HEK293 (cell line): ENCODE measurements at regions not wholly inside any gene's neighbourhood (a gene's known extent, or its start where the extent isn't known, plus 50 kb on each side); places are given as distances from the start of the nearest gene placed in this dataset.

Experiments
- CTCF ChIA-PET: fragments of 350-600 bp; formaldehyde crosslinking; extraction: SDS; loops from one replicate; lab custom pipeline; 2021; ENCODE audit warnings: antibody characterized with exemption; lab: Yijun Ruan, JAX
- POLR2A ChIA-PET: fragments of 300-600 bp; formaldehyde crosslinking; extraction: SDS; loops from one replicate; lab custom pipeline; 2020; ENCODE audit warnings: antibody characterized with exemption, inconsistent platforms; lab: Yijun Ruan, JAX
- H3K27ac ChIP-seq: fragments of 200-500 bp; sonication (Bioruptor generic); 2 replicates; pipeline ENCODE4 v1.5.1; 2014; ENCODE audit warnings: low read depth, low read length, control low read depth, inconsistent platforms; ENCODE audit errors: extremely low read depth
- H3K36me3 ChIP-seq, 2 experiments: fragments of 200-500 bp in 1 of 2; sonication (Bioruptor generic) in 1 of 2; 1 replicate in 1 of 2; 2 replicates in 1 of 2; pipeline ENCODE4 v1.5.1; 2014 to 2017; ENCODE audit warnings: inconsistent platforms in 2 of 2, low read length in 2 of 2; ENCODE audit not compliant: control insufficient read depth in 2 of 2, insufficient read depth in 1 of 2
- H3K4me1 ChIP-seq: fragments of 200-500 bp; sonication (Bioruptor generic); 2 replicates; pipeline ENCODE4 v1.5.1; 2014; ENCODE audit warnings: mild to moderate bottlenecking, low read length, inconsistent platforms; ENCODE audit not compliant: control insufficient read depth, insufficient read depth
- H3K4me3 ChIP-seq: 2 replicates; pipeline ENCODE4 v1.5.1; 2011; ENCODE audit warnings: low read depth, mild to moderate bottlenecking, control low read depth, low read length, moderate library complexity
- H3K9me3 ChIP-seq: fragments of 200-500 bp; sonication (Bioruptor generic); 2 replicates; pipeline ENCODE4 v1.5.1; 2014; ENCODE audit warnings: low read depth, low read length, inconsistent platforms; ENCODE audit not compliant: control insufficient read depth, insufficient read depth
- KLF10 ChIP-seq: fragments of 450-650 bp; IDR thresholded peaks from 2 replicates; pipeline ENCODE4 v1.5.1; 2018; ENCODE audit warnings: missing biosample characterization, mild to moderate bottlenecking, missing genetic modification characterization
- MZF1 ChIP-seq: fragments of 450-650 bp; formaldehyde crosslinking; IDR thresholded peaks from 2 replicates; pipeline ENCODE4 v1.5.1; 2017; ENCODE audit warnings: missing biosample characterization, missing genetic modification characterization, borderline replicate concordance
- SALL2 ChIP-seq: fragments of 450-650 bp; formaldehyde crosslinking; IDR thresholded peaks from 2 replicates; pipeline ENCODE4 v1.5.0; 2017; ENCODE audit warnings: missing biosample characterization, mild to moderate bottlenecking, missing genetic modification characterization, borderline replicate concordance
- ZBTB8A ChIP-seq: fragments of 450-650 bp; formaldehyde crosslinking; IDR thresholded peaks from 2 replicates; pipeline ENCODE4 v1.5.1; 2016; ENCODE audit warnings: missing biosample characterization, missing genetic modification characterization
- ZNF114 ChIP-seq: fragments of 450-650 bp; formaldehyde crosslinking; IDR thresholded peaks from 2 replicates; pipeline ENCODE4 v1.5.0; 2017; ENCODE audit warnings: missing biosample characterization, missing genetic modification characterization
- ZNF121 ChIP-seq: fragments of 450-650 bp; formaldehyde crosslinking; IDR thresholded peaks from 2 replicates; pipeline ENCODE4 v1.5.1; 2016; ENCODE audit warnings: missing biosample characterization, missing genetic modification characterization
- ZNF132 ChIP-seq: fragments of 450-650 bp; formaldehyde crosslinking; IDR thresholded peaks from 2 replicates; pipeline ENCODE4 v1.5.1; 2017; ENCODE audit warnings: missing biosample characterization, missing genetic modification characterization, borderline replicate concordance
- ZNF174 ChIP-seq: fragments of 450-650 bp; formaldehyde crosslinking; IDR thresholded peaks from 2 replicates; pipeline ENCODE4 v1.5.0; 2017; ENCODE audit warnings: missing biosample characterization, mild to moderate bottlenecking, missing genetic modification characterization
- ZNF362 ChIP-seq: fragments of 450-650 bp; formaldehyde crosslinking; IDR thresholded peaks from 2 replicates; pipeline ENCODE4 v1.5.1; 2016; ENCODE audit warnings: missing biosample characterization, missing genetic modification characterization
- ZNF366 ChIP-seq: fragments of 450-650 bp; formaldehyde crosslinking; conservative IDR thresholded peaks from 2 replicates; pipeline ENCODE4 v1.5.1; 2016; ENCODE audit warnings: missing biosample characterization, missing genetic modification characterization
- ZNF394 ChIP-seq: fragments of 450-650 bp; formaldehyde crosslinking; IDR thresholded peaks from 2 replicates; pipeline ENCODE4 v1.5.1; 2016; ENCODE audit warnings: missing biosample characterization, missing genetic modification characterization, mild to moderate bottlenecking, moderate library complexity, borderline replicate concordance
- ZNF404 ChIP-seq: fragments of 450-650 bp; formaldehyde crosslinking; IDR thresholded peaks from 2 replicates; pipeline ENCODE4 v1.5.1; 2017; ENCODE audit warnings: missing biosample characterization, missing genetic modification characterization
- ZNF501 ChIP-seq: fragments of 450-650 bp; formaldehyde crosslinking; IDR thresholded peaks from 2 replicates; pipeline ENCODE4 v1.5.1; 2016; ENCODE audit warnings: missing biosample characterization, missing genetic modification characterization
- ZNF510 ChIP-seq: fragments of 450-650 bp; formaldehyde crosslinking; IDR thresholded peaks from 2 replicates; pipeline ENCODE4 v1.5.1; 2018; ENCODE audit warnings: mild to moderate bottlenecking, missing genetic modification characterization, missing biosample characterization; ENCODE audit not compliant: insufficient replicate concordance
- ZNF548 ChIP-seq: fragments of 450-650 bp; formaldehyde crosslinking; IDR thresholded peaks from 2 replicates; pipeline ENCODE4 v1.5.1; 2016; ENCODE audit warnings: missing biosample characterization, missing genetic modification characterization
- ZNF654 ChIP-seq: fragments of 450-650 bp; formaldehyde crosslinking; IDR thresholded peaks from 2 replicates; pipeline ENCODE4 v1.5.1; 2016; ENCODE audit warnings: low read depth, missing biosample characterization, missing genetic modification characterization
- ZNF660 ChIP-seq: fragments of 450-650 bp; IDR thresholded peaks from 2 replicates; pipeline ENCODE4 v1.5.1; 2018; ENCODE audit warnings: missing biosample characterization, mild to moderate bottlenecking, missing genetic modification characterization
- ZNF785 ChIP-seq: fragments of 450-650 bp; formaldehyde crosslinking; IDR thresholded peaks from 2 replicates; pipeline ENCODE4 v1.5.1; 2016; ENCODE audit warnings: missing biosample characterization, missing genetic modification characterization
- ZSCAN23 ChIP-seq: fragments of 450-650 bp; formaldehyde crosslinking; IDR thresholded peaks from 2 replicates; pipeline ENCODE4 v1.5.1; 2016; ENCODE audit warnings: missing biosample characterization, missing genetic modification characterization
- TF ChIP-seq, protein P1 (sequence below): fragments of 450-650 bp; formaldehyde crosslinking; IDR thresholded peaks from 2 replicates; pipeline ENCODE4 v1.5.1; 2016; ENCODE audit warnings: missing biosample characterization, missing genetic modification characterization
- TF ChIP-seq, protein P2 (sequence below): fragments of 450-650 bp; formaldehyde crosslinking; IDR thresholded peaks from 2 replicates; pipeline ENCODE4 v1.5.1; 2016; ENCODE audit warnings: missing biosample characterization, missing genetic modification characterization

- no peak for TF ChIP-seq ZNF394 (tag by site-specific recombination)
Measured at GRCh38 chr2:48072583-48072982, 166.3 kb upstream of the FBXO11 start (continued).

DNA sequence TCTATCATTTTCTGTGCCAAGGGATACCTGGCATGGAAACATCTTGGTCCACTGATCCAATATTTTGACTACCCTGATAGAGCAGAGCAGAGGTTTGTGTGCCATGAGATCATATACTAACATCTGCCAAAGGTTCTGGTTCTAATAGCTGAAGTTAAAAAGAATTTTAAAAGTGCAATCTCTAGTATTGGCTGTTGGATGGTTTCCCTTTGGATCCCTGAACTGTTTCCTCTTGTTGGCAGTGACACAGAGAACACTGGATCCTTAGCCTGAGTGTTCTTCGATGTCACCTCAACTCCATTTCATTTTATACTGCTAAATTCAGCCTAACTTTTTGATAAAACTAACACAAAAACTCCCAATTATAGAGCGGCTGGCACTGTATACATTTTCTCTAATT, 169.3 kb upstream of the FBXO11 start:
- Histone ChIP-seq H3K27ac (no peak overlapping the region), H3K4me1 (no peaks in the 10 kb centered on the region), H3K9me3 (no peaks in the 10 kb centered on the region), H3K36me3 (no peaks in the 10 kb centered on the region), H3K4me3 (no peak overlapping the region)
- ChIA-PET POLR2A (no interaction called here), CTCF (interaction anchor here (0.7 kb wide), 1 partner anchor 59 kb away, joined by 3 read pairs; no protein-coding TSS in a partner anchor)
- TF ChIP-seq, protein P1, sequence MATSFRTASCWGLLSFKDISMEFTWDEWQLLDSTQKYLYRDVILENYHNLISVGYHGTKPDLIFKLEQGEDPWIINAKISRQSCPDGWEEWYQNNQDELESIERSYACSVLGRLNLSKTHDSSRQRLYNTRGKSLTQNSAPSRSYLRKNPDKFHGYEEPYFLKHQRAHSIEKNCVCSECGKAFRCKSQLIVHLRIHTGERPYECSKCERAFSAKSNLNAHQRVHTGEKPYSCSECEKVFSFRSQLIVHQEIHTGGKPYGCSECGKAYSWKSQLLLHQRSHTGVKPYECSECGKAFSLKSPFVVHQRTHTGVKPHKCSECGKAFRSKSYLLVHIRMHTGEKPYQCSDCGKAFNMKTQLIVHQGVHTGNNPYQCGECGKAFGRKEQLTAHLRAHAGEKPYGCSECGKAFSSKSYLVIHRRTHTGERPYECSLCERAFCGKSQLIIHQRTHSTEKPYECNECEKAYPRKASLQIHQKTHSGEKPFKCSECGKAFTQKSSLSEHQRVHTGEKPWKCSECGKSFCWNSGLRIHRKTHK: no peak
- TF ChIP-seq ZSCAN23 (tag by site-specific recombination): no peak
- TF ChIP-seq MZF1 (tag by site-specific recombination): no peak
- TF ChIP-seq ZNF654: no peak
- TF ChIP-seq ZNF510 (tag by site-specific recombination): no peak
- no peak for TF ChIP-seq ZNF366 (tag by site-specific recombination)
- TF ChIP-seq ZNF174 (tag by site-specific recombination): no peak
- no peak for TF ChIP-seq KLF10
- TF ChIP-seq ZNF404 (tag by site-specific recombination): no peak
- TF ChIP-seq ZNF114 (tag by site-specific recombination): no peak
- TF ChIP-seq ZNF785 (tag by site-specific recombination): no peak

GRCh38 chr2:48080534-48081316, 174.4 kb upstream of the FBXO11 start:
- Histone ChIP-seq H3K4me3 (no peak overlapping the region), H3K36me3 (no peaks in the 10 kb centered on the region), H3K9me3 (no peaks in the 10 kb centered on the region), H3K27ac (no peak overlapping the region), H3K4me1 (no peaks in the 10 kb centered on the region)
- ChIA-PET CTCF (interaction anchor here (0.6 to 1.4 kb wide), 4 partner anchors 25 to 273 kb away, joined by 3 to 4 read pairs (median 3); no protein-coding TSS in a partner anchor), POLR2A (interaction anchor here (0.6 kb wide), 1 partner anchor 292 kb away, joined by 3 read pairs; no protein-coding TSS in a partner anchor)
- no peak for TF ChIP-seq SALL2 (tag by site-specific recombination)
- no peak for TF ChIP-seq ZNF660
- no peak for TF ChIP-seq ZNF548 (tag by site-specific recombination)
- TF ChIP-seq ZNF362: no peak
- TF ChIP-seq ZNF132 (tag by site-specific recombination): no peak
- no peak for TF ChIP-seq ZBTB8A (tag by site-specific recombination)
- TF ChIP-seq ZNF501 (tag by site-specific recombination): no peak
- TF ChIP-seq, protein P2, sequence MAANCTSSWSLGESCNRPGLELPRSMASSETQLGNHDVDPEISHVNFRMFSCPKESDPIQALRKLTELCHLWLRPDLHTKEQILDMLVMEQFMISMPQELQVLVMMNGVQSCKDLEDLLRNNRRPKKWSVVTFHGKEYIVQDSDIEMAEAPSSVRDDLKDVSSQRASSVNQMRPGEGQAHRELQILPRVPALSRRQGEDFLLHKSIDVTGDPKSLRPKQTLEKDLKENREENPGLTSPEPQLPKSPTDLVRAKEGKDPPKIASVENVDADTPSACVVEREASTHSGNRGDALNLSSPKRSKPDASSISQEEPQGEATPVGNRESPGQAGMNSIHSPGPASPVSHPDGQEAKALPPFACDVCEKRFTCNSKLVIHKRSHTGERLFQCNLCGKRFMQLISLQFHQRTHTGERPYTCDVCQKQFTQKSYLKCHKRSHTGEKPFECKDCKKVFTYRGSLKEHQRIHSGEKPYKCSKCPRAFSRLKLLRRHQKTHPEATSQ: no peak
- TF ChIP-seq ZNF121 (tag by site-specific recombination): no peak
